ENCODE measurements at regions not wholly inside any gene's neighbourhood (a gene's known extent, or its start where the extent isn't known, plus 50 kb on each side); places are given as distances from the start of the nearest gene placed in this dataset.

GRCh38 chr5:155556222-155556621 lies 542.7 kb downstream of the KIF4B start:
- Histone ChIP-seq H3K27ac (no peak overlapping the region), H3K4me3 (no peak overlapping the region), H3K9me3 (no peaks in the 10 kb centered on the region), H3K4me1 (no peaks in the 10 kb centered on the region), H3K4me2 (no peak overlapping the region)
- WGBS (ENCODE audit: missing lambda C conversion rate) = 90% methylated on average over 1 of the region's 1 CpG
- ATAC-seq (no peak), DNase-seq (ENCODE audit: low read depth in 1 of 2, low spot score in 1 of 2) (no peak), FAIRE-seq (no peak)
- ChIA-PET POLR2A (no interaction called here), CTCF (no interaction called here)
- TF ChIP-seq HES2 (IDR thresholded peaks at IDR 0.05) = no peak
- TF ChIP-seq PHF8 (IDR thresholded peaks at IDR 0.05; ENCODE audit: borderline replicate concordance, low read depth) = no peak
- TF ChIP-seq HMGXB4 (CRISPR knock-in tag; IDR thresholded peaks at IDR 0.05; ENCODE audit: borderline replicate concordance) = no peak
- peak; percentile 50 for TF ChIP-seq MAFK (IDR thresholded peaks at IDR 0.05; ENCODE audit: partially characterized antibody)
- no peak for TF ChIP-seq ZSCAN20 (CRISPR knock-in tag; IDR thresholded peaks at IDR 0.05)

- no peak overlapping the region for H3K4me2 ChIP-seq
- FAIRE-seq = no peak
- no peak for ATAC-seq
- ChIA-PET POLR2A (no interaction called here), CTCF (no interaction called here)
- no peak for DNase-seq (ENCODE audit: low read depth in 1 of 2, low spot score in 1 of 2)
- no peaks in the 10 kb centered on the region for H3K9me3 ChIP-seq
- TF ChIP-seq HEYL (CRISPR knock-in tag; IDR thresholded peaks at IDR 0.05) = no peak
- no peak for TF ChIP-seq MYC (IDR thresholded peaks at IDR 0.05; ENCODE audit: borderline replicate concordance, low read length)
- TF ChIP-seq JUNB (IDR thresholded peaks at IDR 0.05) = no peak
- no peak for TF ChIP-seq PBX3 (IDR thresholded peaks at IDR 0.05)
- no peak for TF ChIP-seq MAFK (IDR thresholded peaks at IDR 0.05; ENCODE audit: partially characterized antibody)
- TF ChIP-seq NPAS2 (CRISPR knock-in tag; IDR thresholded peaks at IDR 0.05; ENCODE audit: borderline replicate concordance) = no peak
- no peak for TF ChIP-seq SMC3 (IDR thresholded peaks at IDR 0.05)
- TF ChIP-seq HDAC2 (IDR thresholded peaks at IDR 0.05) = no peak
- TF ChIP-seq NFE2L2 (conservative IDR thresholded peaks at IDR 0.05; ENCODE audit: low read length) = no peak
- TF ChIP-seq ZC3H11A (IDR thresholded peaks at IDR 0.05) = no peak
- TF ChIP-seq HES2 (IDR thresholded peaks at IDR 0.05) = no peak
- TF ChIP-seq ATOH8 (CRISPR knock-in tag; IDR thresholded peaks at IDR 0.05; ENCODE audit: low read depth) = no peak
- no peak for TF ChIP-seq USF2 (IDR thresholded peaks at IDR 0.05)
- TF ChIP-seq RFX5 (IDR thresholded peaks at IDR 0.05) = no peak
- no peak for TF ChIP-seq JUN (IDR thresholded peaks at IDR 0.05)
- TF ChIP-seq FOSB (CRISPR knock-in tag; IDR thresholded peaks at IDR 0.05) = no peak
- TF ChIP-seq HOXA7 (CRISPR knock-in tag; IDR thresholded peaks at IDR 0.05) = no peak
- H3K4me3 ChIP-seq = no peak overlapping the region
- H3K4me1 ChIP-seq = no peaks in the 10 kb centered on the region
- no peak overlapping the region for H3K27ac ChIP-seq
Measured at GRCh38 chr5:155556700-155557099, 543.1 kb downstream of the KIF4B start.

GRCh38 chr5:155562158-155562557 lies 548.6 kb downstream of the KIF4B start:
- no peak for TF ChIP-seq ATOH8 (CRISPR knock-in tag; IDR thresholded peaks at IDR 0.05; ENCODE audit: low read depth)
- no peak for TF ChIP-seq EHF (CRISPR knock-in tag; IDR thresholded peaks at IDR 0.05)
- no peak for TF ChIP-seq ZFP36 (IDR thresholded peaks at IDR 0.05; ENCODE audit: borderline replicate concordance, partially characterized antibody)
- ChIA-PET POLR2A (no interaction called here), CTCF (no interaction called here)
- no peak for FAIRE-seq
- H3K27ac ChIP-seq = no peak overlapping the region
- no peak overlapping the region for H3K4me2 ChIP-seq
- no peak for ATAC-seq
- peaks cover 3% of the 10 kb centered on the region; the same call in 1 of the 3 replicates for H3K9me3 ChIP-seq
- no peak for DNase-seq (ENCODE audit: low read depth in 1 of 2, low spot score in 1 of 2)
- no peaks in the 10 kb centered on the region for H3K4me1 ChIP-seq
- no peak overlapping the region for H3K4me3 ChIP-seq
- WGBS (ENCODE audit: missing lambda C conversion rate) = 47% methylated on average over 3 of the region's 3 CpGs

All from A549 (cell line).